NT2/D1 (cell line): ENCODE measurements at regions not wholly inside any gene's neighbourhood (a gene's known extent, or its start where the extent isn't known, plus 50 kb on each side); places are given as distances from the start of the nearest gene placed in this dataset.

Experiments used
- SUZ12 ChIP-seq: IDR thresholded peaks from 2 replicates; pipeline ENCODE4 v1.6.1; 2011; ENCODE audit not compliant: insufficient read length, insufficient read depth; ENCODE audit errors: extremely low read depth
- YY1 ChIP-seq: IDR thresholded peaks from 2 replicates; pipeline ENCODE4 v1.6.1; 2011; ENCODE audit not compliant: insufficient read length, insufficient read depth
- ZNF274 ChIP-seq: IDR thresholded peaks from 2 replicates; pipeline ENCODE4 v1.6.1; 2011; ENCODE audit warnings: mild to moderate bottlenecking, low read depth, low read length

DNA sequence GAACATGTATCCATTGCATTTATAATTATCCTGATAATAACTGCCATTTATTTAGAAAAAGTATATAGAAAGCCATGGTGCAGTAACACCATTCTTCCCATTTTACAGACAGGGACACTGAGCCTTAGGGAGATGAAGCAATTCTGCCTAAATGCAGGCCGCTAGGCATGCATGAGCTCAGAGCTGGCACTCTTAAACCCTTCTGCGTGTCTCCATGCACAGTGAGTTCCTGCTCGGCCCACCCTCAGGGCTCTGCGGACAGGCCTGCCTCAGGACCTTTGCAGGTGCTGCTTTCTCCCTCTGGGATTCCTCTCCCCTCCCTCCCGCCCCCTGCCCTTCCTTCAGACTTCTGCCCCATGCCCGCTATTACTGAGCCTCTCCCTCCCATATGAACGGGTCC lies 54.3 kb upstream of the WSB1 start:
- TF ChIP-seq YY1 (no peak), SUZ12 (no peak), ZNF274 (no peak)
